DOHH2 (cell line): ENCODE measurements at regions not wholly inside any gene's neighbourhood (a gene's known extent, or its start where the extent isn't known, plus 50 kb on each side); places are given as distances from the start of the nearest gene placed in this dataset.

Experiments used
- H3F3A ChIP-seq: fragments of 200-600 bp; sonication (generic), shearing (Covaris generic); 2 replicates; pipeline ENCODE4 v1.6.0; 2016; ENCODE audit warnings: antibody characterized with exemption, mild to moderate bottlenecking; ENCODE audit not compliant: control insufficient read depth, insufficient read depth
- H3K27ac ChIP-seq: fragments of 200-600 bp; sonication (generic); 2 replicates; pipeline ENCODE4 v1.5.1; 2014; ENCODE audit warnings: low read depth, mild to moderate bottlenecking, low read length, moderate library complexity
- H3K27me3 ChIP-seq: fragments of 200-600 bp; sonication (generic); 2 replicates; pipeline ENCODE4 v1.6.1; 2014; ENCODE audit warnings: mild to moderate bottlenecking, low read length, mixed read lengths; ENCODE audit not compliant: control insufficient read depth
- H3K36me3 ChIP-seq: fragments of 200-600 bp; sonication (generic); 2 replicates; pipeline ENCODE4 v1.6.1; 2014; ENCODE audit warnings: mild to moderate bottlenecking, low read length, moderate library complexity, mixed read lengths; ENCODE audit not compliant: control insufficient read depth
- H3K4me1 ChIP-seq: fragments of 200-600 bp; sonication (generic); 2 replicates; pipeline ENCODE4 v1.6.1; 2014; ENCODE audit warnings: mild to moderate bottlenecking, low read length, mixed read lengths; ENCODE audit not compliant: control insufficient read depth
- H3K4me2 ChIP-seq: fragments of 200-600 bp; sonication (generic); 2 replicates; pipeline ENCODE4 v1.6.0; 2014; ENCODE audit warnings: mild to moderate bottlenecking, low read length, moderate library complexity
- H3K4me3 ChIP-seq: fragments of 200-600 bp; sonication (generic); 2 replicates; pipeline ENCODE4 v1.5.1; 2014; ENCODE audit warnings: mild to moderate bottlenecking, low read length, mixed read lengths
- H3K79me2 ChIP-seq: fragments of 200-600 bp; sonication (generic); 2 replicates; pipeline ENCODE4 v1.6.1; 2014; ENCODE audit warnings: mild to moderate bottlenecking, low read length, mixed read lengths; ENCODE audit not compliant: control insufficient read depth
- H3K9me2 ChIP-seq: fragments of 200-600 bp; sonication (generic); replicated peaks from 2 replicates; pipeline ENCODE4 v1.6.1; 2014; ENCODE audit warnings: mild to moderate bottlenecking, low read length, mixed read lengths; ENCODE audit not compliant: control insufficient read depth
- H3K9me3 ChIP-seq: fragments of 200-600 bp; sonication (generic); 2 replicates; pipeline ENCODE4 v1.6.1; 2014; ENCODE audit warnings: antibody characterized with exemption, low read length, mixed read lengths; ENCODE audit not compliant: control insufficient read depth, insufficient read depth
- H4K20me1 ChIP-seq: fragments of 200-600 bp; sonication (generic); 2 replicates; pipeline ENCODE4 v1.6.0; 2014; ENCODE audit warnings: low read depth, mild to moderate bottlenecking, antibody characterized with exemption, low read length, moderate library complexity; ENCODE audit not compliant: control insufficient read depth, insufficient read depth
- CTCF ChIP-seq: fragments of 200-600 bp; sonication (generic); IDR thresholded peaks from one replicate; pipeline ENCODE4 v1.5.1; 2014; ENCODE audit warnings: antibody characterized with exemption, mild to moderate bottlenecking, low read depth, low read length; ENCODE audit not compliant: poor library complexity, severe bottlenecking
- EZH2phosphoT487 ChIP-seq: fragments of 200-600 bp; sonication (generic); IDR thresholded peaks from 2 replicates; pipeline ENCODE4 v1.6.1; 2017; ENCODE audit warnings: borderline replicate concordance, mild to moderate bottlenecking, antibody characterized with exemption, low read length, moderate library complexity, mixed read lengths

GRCh38 chr6:141029908-141030307 lies 1102.8 kb upstream of the GJE1 start:
- Histone ChIP-seq H4K20me1 (no peaks in the 10 kb centered on the region), H3K4me1 (no peaks in the 10 kb centered on the region), H3K36me3 (no peaks in the 10 kb centered on the region), H3K9me3 (no peaks in the 10 kb centered on the region), H3F3A (no peaks in the 10 kb centered on the region), H3K27me3 (no peaks in the 10 kb centered on the region), H3K4me3 (no peak overlapping the region), H3K27ac (no peak overlapping the region), H3K9me2 (no peaks in the 10 kb centered on the region), H3K79me2 (no peaks in the 10 kb centered on the region), H3K4me2 (no peak overlapping the region)
- TF ChIP-seq EZH2phosphoT487 (no peak), CTCF (no peak)

- H3K27ac ChIP-seq, result no peak overlapping the region
- H3K4me1 ChIP-seq, result no peaks in the 10 kb centered on the region
- H3K79me2 ChIP-seq, result no peaks in the 10 kb centered on the region
- H3K4me3 ChIP-seq, result no peak overlapping the region
- no peaks in the 10 kb centered on the region for H3F3A ChIP-seq
- no peak overlapping the region for H3K4me2 ChIP-seq
- H3K9me2 ChIP-seq, result no peaks in the 10 kb centered on the region
- no peaks in the 10 kb centered on the region for H3K27me3 ChIP-seq
- no peaks in the 10 kb centered on the region for H4K20me1 ChIP-seq
- no peaks in the 10 kb centered on the region for H3K9me3 ChIP-seq
- TF ChIP-seq CTCF (no peak), EZH2phosphoT487 (no peak)
- no peaks in the 10 kb centered on the region for H3K36me3 ChIP-seq
Observed at GRCh38 chr6:141028791-141029280, 1103.9 kb upstream of the GJE1 start.

- no peaks in the 10 kb centered on the region for H3K9me3 ChIP-seq
- no peaks in the 10 kb centered on the region for H4K20me1 ChIP-seq
- no peaks in the 10 kb centered on the region for H3K27me3 ChIP-seq
- H3K4me3 ChIP-seq, result no peak overlapping the region
- no peak for TF ChIP-seq EZH2phosphoT487
- no peak for TF ChIP-seq CTCF
- H3K79me2 ChIP-seq, result no peaks in the 10 kb centered on the region
- no peaks in the 10 kb centered on the region for H3K36me3 ChIP-seq
- no peaks in the 10 kb centered on the region for H3K9me2 ChIP-seq
- H3K4me1 ChIP-seq, result no peaks in the 10 kb centered on the region
- H3K27ac ChIP-seq, result no peak overlapping the region
- no peaks in the 10 kb centered on the region for H3F3A ChIP-seq
- H3K4me2 ChIP-seq, result no peak overlapping the region
Observed at GRCh38 chr6:141026504-141026903, 1106.2 kb upstream of the GJE1 start.
